A172 (cell line): ENCODE measurements at regions not wholly inside any gene's neighbourhood (a gene's known extent, or its start where the extent isn't known, plus 50 kb on each side); places are given as distances from the start of the nearest gene placed in this dataset.
"Not testable (repeated sequence)": the region's sequence is repeated elsewhere in the genome, so short reads cannot be mapped to it uniquely, and the experiment has no call there.

Experiments
- DNase-seq: peaks from one replicate; pipeline ENCODE4 v3.0.0-alpha.2; 2015; ENCODE audit warnings: low spot score

DNA sequence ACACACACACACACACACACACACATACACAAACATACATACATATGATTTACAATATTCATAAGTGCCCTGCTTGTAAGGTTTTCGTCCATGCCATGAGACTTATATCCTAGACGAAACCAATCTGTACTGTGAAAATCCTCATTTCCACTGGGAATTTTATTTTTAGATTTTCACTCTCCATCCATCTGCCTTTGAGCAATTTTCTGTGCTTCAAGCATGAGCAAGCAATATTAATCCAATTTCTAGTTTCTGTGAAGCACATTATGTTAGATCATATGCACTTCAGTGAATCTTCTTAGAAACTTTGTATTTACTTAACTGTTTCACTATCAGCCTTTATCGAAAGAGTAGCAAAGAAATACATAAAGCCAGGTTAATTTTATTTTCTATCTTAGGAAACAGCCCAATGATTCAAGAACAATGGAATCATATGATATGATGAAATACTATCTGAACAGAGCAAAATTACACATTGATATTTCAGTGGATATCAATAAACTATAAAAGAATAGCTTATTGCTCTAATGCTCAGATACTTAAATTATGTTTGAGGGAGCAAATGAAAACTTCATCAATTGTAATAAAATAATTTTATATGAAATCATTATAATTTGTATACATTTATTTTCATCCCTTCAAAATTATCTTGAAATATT is 1100.7 kb upstream of the MIR17HG start:
- DNase-seq: no peak

DNA sequence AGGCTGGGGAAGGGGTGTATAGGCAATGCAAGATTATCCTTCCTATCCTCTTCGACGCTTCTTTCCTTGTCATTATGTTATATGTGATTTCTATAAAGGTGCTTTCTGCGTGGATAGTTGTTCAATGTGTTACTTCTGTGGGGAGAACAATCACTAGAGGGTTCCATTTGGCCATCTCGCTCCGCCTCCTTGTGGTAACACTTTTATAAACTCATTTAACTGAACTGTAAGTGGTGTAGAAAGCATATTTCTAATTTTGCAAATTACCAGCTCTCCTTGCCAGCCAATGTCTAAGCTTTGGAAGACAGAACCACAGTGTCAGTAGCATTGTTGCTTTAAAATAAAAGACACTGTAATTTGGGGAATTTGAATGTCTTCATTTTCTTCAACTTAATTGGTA is 1093.7 kb upstream of the MIR17HG start:
- no peak for DNase-seq

DNA sequence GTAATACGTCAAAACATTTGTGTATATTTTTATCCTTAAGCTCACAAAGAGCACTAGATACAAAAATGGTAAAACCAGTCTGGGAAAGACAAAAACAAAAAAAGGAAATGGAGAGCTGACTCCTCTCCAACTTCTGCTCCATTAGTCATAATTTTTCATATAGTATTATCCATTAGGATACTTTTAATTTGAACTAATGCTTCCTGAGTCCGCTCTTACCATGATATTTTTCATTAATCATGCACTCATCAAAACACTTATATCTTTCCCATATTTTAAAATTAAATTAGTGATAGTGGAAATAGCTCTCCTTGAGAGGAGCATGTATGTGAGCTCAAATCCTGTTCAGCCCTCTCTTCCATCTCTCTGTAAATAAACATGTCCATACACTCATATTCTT is 1093.0 kb upstream of the MIR17HG start:
- DNase-seq: no peak

DNA sequence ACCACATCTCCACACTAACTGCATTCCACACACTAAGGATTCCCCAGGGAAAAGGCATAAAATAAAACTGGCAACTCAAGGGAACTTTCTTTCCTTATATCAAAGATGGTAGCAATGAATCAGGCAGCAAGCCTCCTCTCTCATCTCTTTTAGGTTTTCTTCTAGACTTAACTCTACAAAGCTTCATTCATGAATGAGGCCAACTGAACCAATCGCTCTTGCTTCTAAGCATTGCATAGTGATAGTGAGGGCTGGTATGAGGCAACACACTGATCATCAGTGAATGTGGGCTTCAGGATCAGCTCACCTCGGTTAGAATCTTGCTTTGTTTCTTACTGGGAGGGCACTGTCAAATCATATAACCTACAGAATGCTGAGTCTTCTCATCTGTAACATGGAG is 1090.7 kb upstream of the MIR17HG start:
- DNase-seq: no peak

DNA sequence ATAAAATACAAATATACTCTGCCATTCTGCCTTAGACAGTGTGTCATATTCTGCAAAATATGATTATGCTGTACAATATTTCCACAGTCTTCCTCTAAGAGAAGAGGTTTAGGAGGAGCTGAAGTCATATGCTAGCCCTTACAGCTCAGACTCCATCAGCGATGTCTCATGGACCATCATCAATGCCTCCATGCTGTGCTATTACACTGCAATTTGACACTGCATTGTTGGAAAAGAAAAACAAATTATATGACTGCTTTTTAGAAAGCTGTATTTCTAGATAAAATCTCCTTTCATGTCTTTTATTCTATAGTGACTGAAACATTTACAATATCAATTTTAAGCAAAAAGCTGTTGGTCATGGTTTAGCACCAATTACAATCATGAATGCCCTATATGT is 1089.4 kb upstream of the MIR17HG start:
- DNase-seq: no peak

DNA sequence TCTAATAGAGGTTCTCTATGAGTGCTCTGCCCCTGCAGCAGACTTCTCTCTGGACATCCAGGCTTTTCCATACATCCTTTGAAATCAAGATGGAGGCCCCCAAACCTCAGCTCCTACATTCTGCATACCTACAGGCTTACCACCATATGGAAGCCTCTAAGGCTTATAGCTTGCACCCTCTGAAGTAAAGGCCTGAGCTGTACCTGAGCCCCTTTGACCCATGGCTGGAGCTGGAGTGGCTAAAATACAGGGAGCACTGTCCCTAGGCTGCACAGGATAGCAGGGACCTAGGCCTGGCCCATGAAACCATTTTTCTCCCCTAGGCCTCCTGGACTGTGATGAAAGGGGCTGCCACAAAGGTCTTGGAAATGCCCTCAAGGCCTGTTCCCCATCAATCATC is 1086.1 kb upstream of the MIR17HG start:
- no peak for DNase-seq

DNA sequence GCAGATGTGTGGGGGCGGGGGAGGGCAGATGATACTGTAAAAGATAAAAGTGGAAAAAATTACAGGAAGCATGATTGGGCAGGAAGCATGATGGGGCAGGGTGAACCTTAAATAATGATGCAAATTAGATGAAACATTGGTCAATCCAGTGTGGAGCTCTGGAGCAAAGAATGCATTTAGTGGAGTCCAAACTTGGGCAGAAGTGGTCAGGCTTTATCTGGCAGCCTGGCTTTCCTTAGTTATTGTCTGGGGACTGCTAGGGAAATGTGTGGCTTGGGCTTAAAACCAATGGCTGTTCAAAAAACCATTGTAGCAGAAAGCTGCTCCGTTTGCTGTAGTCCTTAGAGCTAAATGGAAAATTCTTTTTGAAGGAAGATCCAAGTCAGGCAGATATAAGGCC is 1077.3 kb upstream of the MIR17HG start:
- no peak for DNase-seq

DNA sequence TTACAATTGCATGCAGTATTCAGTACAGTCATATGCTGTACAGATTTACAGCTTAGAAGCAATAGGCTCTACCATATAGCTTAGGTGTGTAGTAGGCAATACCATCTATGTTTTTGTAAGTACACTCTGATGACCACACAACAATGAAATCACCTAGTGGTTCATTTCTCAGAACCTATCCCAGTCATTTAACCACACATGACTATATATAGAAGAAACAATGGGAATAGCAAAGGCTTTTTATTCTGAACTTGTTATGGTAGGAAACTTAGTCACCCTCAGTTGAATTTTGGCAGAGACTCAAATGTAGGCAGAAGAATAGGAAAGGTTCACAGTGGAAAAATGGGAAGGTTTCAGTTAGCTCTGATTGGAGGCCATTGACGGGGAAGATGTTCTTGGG is 1075.1 kb upstream of the MIR17HG start:
- peak; percentile 60 for DNase-seq

DNA sequence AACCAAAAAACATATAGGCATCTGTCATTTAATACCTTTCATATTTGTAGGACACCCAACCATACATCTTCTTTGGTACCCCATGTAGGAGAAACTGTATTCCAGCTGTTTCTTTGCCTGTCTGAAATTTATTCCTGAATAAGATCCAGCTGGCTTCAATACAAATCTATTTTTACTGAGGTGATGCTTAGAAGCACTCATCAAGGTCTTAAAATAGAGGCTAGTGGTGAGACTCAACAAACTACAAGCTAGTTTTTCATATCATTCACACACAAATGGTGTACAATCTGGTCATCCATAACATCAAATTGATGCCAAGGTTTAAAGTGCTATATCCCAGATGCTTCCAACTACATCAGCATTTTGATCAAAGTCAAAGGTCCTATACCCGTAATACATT is 1071.3 kb upstream of the MIR17HG start:
- DNase-seq: no peak

DNA sequence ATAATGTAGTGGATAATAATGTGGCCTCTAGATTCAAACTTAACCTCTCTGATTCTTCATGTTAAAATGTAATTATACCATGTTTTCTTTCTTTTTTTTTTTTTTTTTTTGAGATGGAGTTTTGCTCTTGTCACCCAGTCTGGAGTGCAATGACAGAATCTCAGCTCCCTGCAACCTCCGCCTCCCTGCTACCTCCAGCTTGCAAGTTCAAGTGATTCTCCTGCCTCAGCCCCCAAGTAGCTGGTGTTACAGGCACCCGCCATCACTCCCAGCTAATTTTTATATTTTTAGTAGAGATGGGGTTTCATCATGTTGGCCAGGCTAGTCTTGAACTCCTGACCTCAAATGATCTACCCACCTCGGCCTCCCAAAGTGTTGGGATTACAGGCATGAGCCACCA is 1069.3 kb upstream of the MIR17HG start:
- DNase-seq: not testable (repeated sequence)

DNA sequence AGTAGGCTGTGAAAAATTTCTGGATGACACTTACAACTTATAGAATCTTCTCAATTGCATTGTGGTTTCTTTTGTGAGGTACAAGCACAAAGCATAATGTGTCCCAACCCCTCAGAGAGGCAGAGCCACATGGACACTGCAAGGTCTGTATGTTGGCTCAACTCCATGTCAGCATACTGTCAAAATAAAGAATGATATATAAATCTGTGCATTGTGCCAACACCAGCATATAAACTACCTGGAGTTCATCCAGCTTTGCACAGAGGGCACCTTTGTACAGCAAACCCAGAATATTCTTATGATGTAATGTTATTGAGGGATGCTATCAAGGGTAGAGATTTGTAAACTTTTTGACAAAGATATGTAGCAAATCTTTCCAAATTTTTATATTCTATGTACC is 1065.8 kb upstream of the MIR17HG start:
- no peak for DNase-seq

DNA sequence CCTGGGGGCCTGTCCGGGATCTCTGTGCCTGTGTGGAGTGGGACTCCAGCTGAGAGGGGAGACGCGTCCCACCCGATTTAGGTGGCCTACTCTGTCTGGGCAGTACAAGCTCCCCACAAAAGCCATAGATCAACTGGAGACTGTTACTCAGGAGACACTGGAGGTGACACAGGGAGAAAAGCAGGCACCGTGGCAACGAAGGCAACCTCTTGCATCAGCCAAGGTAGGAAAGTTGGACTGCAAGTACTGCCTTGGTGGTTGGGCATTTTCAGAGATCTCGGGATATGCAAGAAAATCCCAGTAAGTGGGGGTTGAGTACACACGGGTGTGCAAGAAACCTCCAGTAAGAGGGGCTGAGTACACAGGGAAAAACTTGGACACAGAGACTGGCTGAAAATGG is 1060.0 kb upstream of the MIR17HG start:
- no peak for DNase-seq

DNA sequence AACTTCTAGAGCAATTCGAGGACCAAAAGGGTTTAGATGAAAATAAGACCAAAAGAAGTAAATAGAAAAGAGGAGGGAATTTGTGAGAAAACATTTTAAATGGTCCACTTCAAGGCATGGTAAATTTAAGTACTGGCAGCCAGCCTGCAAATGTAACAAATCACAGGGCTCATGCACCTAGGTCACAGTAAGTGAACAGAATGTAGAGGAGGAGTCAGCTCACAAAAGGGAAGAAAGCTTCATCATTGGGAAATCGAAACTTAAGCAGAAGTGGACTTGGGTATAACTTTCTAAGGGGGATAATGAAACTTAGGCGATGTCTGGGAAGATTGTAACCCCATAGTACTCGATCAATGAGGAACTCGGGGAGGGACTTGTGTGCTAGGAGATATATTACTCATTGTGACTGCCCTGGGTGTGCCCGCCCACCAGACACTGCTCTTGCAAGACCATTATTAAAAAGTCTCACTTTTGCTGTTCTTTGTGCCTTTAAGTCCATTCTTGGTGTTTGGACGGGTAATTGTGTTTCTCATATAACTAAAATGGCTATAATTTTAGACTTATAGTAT is 1053.6 kb upstream of the MIR17HG start:
- DNase-seq: no peak

DNA sequence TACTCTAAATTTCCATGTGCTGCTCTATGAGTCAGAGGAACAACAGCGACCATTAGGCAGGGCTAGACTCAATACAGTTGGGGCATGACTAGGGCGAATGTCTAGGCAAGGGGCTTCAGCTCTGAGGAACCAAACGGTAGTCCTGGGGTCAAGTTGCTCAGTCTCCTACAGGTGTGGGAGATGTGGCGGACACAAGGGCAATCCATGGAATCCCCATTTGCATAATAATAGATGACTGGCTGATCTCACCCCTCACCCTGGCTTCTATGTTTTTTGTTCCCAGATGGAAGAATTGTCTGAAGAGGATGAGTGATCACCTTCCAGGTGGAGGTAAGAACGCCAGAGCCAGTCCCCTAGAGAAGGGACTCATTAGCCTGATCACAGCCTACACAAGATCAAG is 1048.2 kb upstream of the MIR17HG start:
- DNase-seq: no peak

DNA sequence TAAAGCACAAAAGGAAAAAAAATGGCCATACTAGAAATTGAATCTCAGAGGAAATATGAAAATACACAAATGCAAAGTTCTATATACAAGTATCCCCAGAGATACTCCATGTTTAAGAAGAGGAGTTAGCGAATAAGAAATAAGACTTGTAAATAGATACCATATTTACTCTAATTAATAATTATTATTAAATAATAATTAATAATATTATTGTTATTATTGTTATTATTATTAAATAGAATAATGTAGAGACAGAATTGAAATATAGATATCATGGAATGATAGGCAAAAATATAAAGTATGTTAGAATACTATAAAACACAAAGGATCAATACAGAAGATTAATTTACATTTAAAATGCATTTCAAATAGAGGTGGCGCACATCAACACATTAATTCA is 1047.5 kb upstream of the MIR17HG start:
- DNase-seq: no peak

DNA sequence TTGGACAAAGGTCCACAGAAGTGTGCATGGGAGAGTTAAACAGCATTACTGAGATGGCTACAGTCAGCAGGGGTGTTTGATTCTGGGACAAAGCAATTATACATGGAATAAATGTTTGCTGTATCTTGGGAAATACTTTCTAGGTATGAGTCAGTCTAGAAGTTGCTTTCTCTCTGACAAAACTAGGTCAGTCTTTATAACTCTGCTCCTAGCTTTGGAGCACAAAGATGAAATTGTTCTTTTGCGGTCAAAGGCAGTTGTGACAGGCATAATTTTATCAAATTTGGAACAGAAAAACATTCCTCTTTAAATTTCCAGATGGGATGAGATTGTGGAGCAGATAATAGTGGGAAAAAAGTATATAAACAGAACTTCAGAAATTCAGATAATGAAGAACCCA is 1045.4 kb upstream of the MIR17HG start:
- peak; percentile 21 for DNase-seq

DNA sequence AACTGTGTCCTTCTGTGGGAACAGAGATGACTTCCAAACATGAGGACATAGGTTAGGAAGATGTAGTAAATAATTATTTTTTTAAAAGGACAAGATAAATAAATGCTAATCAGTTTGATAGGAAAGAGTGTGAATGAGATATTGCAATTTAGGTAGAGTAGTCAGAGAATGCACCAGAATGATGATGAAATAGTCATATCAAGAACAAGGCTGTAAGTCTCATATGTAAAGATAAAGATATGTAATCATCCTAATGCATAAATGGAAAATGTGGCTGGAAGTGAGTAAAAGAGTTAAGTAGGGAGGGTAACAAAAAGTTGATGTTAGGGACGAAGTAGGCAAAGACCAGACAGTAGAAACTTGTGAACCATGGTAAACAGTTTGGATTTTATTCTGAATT is 1041.7 kb upstream of the MIR17HG start:
- no peak for DNase-seq

DNA sequence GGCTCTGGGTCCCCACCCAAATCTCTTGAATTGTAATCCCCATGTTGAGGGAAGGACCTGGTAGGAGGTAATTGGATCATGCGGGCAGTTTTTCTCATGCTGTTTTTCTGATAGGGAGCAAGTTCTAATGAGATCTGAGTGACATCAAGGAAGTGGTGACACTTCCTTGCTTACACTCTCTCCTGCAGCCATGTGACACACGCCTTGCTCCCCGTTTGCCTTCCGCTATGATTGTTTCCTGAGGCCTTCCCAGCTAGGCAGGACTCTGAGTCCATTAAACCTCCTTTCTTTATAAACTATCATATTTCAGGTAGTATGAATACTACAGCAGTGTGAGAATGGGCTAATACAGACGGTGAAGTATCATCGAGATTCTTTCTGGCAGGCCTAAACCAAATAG is 1040.4 kb upstream of the MIR17HG start:
- DNase-seq: no peak

DNA sequence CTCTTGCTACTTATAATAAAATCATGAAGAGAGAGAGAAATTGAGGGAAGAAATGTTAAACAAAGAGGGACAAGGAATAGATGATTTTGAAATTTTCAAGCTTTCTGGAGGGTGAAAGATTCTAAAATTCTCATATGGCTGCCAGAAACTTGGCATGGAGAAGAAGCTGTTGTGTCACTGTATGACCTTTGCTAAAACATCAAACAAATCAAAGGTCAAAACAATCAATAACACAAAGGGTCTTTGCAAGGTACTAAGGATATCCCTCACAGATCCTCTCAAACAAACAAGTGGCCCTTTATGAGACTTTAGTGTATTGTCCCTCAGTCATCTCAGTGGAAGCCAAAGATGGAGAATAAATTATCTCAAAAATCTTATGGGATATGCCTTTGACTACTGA is 1039.2 kb upstream of the MIR17HG start:
- DNase-seq: no peak

DNA sequence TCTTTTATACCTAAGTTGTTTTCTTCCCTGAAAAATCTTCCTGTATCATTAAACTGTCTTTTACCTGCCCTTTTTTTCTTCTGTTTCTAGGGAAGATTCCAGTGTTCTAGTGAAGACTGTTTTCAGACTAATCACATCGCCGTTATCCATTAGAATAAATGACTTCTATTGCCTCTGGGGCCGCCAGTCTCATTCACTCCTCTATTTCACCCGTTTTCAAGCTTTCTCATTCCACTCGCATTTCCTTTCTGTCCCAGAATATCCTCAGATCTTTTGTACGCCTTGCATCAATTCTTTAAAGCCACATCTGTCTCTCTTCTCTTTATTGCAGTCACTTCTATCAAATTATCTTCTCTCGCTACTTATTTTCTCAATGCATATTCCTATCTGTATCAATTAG is 1035.6 kb upstream of the MIR17HG start:
- no peak for DNase-seq

DNA sequence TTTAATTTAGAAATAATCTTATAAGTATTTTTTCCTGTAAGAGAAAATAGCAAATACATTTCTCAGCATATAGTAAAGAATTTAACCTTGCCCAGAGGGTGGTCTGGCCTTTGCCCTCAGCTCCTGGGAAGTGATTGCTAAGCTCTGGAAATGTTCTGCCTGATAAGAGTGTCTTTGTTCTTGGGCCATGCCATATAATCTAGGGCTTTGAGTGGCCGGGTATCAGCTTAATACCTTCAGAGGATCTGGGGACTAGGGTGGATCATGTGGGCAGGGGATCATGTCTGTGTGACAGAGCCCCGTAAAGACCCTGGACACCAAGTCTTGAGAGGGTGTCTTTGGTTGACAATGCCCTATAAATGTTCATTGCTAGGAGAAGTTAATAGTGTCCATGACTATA is 1032.4 kb upstream of the MIR17HG start:
- DNase-seq: no peak

DNA sequence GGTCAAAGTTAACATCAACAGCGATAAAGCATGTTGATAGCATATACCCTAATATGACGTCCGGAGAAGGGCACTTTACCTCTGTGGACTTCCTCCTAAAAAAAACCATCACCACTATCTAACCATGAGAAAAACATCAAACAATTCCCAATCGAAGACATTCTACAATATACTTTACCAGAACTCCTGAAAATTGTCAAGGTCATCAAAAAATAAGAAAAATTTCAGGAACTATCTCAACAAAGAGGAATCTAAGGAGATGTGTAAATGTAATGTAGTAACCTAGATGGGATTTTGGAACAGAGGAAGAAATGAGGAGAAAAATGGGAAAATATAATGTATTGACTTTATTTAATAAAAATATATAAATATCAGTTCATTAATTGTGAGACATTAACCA is 1026.8 kb upstream of the MIR17HG start:
- DNase-seq: no peak

DNA sequence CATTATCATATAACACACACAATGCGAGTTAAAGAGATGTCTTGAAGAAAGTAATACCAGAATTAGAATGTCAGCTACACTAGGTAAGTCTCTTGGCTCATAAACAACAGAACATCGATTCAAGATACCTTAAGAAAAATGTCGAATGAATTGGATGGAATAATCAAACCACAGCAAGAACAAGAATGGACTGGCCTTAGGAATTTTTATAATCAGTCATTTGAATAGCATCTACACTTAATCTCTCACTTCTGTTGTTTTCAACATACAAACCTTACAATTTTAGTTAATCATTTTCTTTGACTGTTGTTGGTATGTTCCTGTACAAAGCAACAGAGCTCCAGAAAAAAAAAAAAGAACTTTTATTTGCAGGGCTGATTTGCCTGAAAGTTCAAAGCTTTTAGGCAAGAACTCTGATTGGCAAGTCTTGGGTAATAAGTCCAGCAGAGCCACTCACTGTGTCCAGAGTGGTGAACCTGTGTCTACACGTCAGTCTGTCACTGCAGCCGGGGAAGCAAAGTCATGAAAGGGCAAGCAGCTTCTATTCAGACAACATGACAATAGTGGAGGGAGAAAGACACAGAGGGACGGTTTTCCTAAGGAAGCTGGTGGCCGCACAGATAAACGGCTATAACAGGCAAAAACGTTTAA is 1026.1 kb upstream of the MIR17HG start:
- DNase-seq: no peak

DNA sequence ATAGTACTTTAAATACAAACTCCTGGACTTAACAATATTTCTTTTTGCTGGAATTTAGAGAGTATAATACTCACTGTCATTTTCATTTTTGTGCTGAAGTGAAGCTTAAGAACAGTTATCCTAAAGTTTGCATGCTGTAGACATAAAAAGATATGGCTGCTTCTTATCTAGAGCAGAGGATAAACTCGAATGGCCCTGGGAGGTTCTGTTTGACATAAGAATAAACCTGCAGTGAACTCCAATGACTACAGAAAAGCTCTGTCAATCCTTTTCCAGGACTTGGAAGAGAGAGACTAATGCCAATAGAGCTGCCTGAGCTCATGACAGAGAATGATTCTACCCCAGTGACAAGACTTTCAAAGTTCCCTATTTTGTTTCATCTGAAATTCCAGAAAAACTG is 1017.8 kb upstream of the MIR17HG start:
- no peak for DNase-seq
